K562 (cell line): ENCODE measurements at regions not wholly inside any gene's neighbourhood (a gene's known extent, or its start where the extent isn't known, plus 50 kb on each side); places are given as distances from the start of the nearest gene placed in this dataset.

Experiments used
- ATAC-seq: fragments of 200-7000 bp; cut with Tn5 transposase; 3 replicates; pipeline ENCODE4 v1.9.1; 2020; ENCODE audit warnings: moderate library complexity
- BruUV-seq: library from RNA; stranded (reverse); fragments of 400-500 nt; replicated peaks from 2 replicates; lab custom pipeline; 2021; lab: Mats Ljungman, UMichigan
- CTCF ChIA-PET: fragments of 300-600 bp; formaldehyde crosslinking; extraction: SDS; loops from one replicate; lab custom pipeline; 2021; ENCODE audit warnings: low intra/inter-chr PET ratio; lab: Yijun Ruan, JAX
- POLR2A ChIA-PET: fragments of 300-600, 350-650 bp; sonication (Branson Sonifier 250); formaldehyde crosslinking; extraction: SDS; loops from one replicate; lab custom pipeline; 2021; ENCODE audit warnings: antibody characterized with exemption, inconsistent platforms; lab: Yijun Ruan, JAX
- DNase-seq, 4 experiments: peaks; one replicate each; pipeline versions ENCODE4 v3.0.0 to v3.0.0-alpha.2; 2011 to 2018; ENCODE audit warnings: low spot score in 3 of 4, mixed read lengths in 3 of 4; ENCODE audit errors: extremely low read depth in 1 of 4
- FAIRE-seq: peaks from 2 replicates; lab custom pipeline; 2011; peaks lifted over from hg19 to GRCh38; lab: Jason Lieb, UNC
- H2AFZ ChIP-seq: 2 replicates; pipeline ENCODE4 v1.6.0; 2011; ENCODE audit warnings: low read depth, low read length, control low read depth, inconsistent platforms
- H3K27ac ChIP-seq: fragments of 200-600 bp; 3 replicates; pipeline ENCODE4 v1.8.0; 2011; ENCODE audit warnings: low read depth, mild to moderate bottlenecking, control low read depth, inconsistent platforms, low read length, moderate library complexity, mixed read lengths; ENCODE audit errors: extremely low read depth
- H3K27me3 ChIP-seq, 2 experiments: fragments of 300-600 bp in 1 of 2; 2 replicates in 1 of 2; 3 replicates in 1 of 2; pipeline versions ENCODE4 v1.6.0 to v1.8.0; 2011; ENCODE audit warnings: inconsistent platforms in 2 of 2, low read length in 2 of 2, mild to moderate bottlenecking in 1 of 2, mixed read lengths in 1 of 2, moderate library complexity in 1 of 2; ENCODE audit not compliant: control insufficient read depth in 2 of 2, insufficient read depth in 2 of 2
- H3K36me3 ChIP-seq: fragments of 300-600 bp; 3 replicates; pipeline ENCODE4 v1.8.0; 2011; ENCODE audit warnings: mild to moderate bottlenecking, low read length, inconsistent platforms; ENCODE audit not compliant: control insufficient read depth, insufficient read depth
- H3K4me1 ChIP-seq, 2 experiments: fragments of 200-600 bp in 1 of 2; replicated peaks in 1 of 2; 2 replicates in 1 of 2; 3 replicates in 1 of 2; pipeline versions ENCODE4 v1.5.1 to v1.8.0; 2011; ENCODE audit warnings: inconsistent platforms in 2 of 2, low read length in 2 of 2, mild to moderate bottlenecking in 1 of 2, mixed read lengths in 1 of 2, moderate library complexity in 1 of 2; ENCODE audit not compliant: control insufficient read depth in 2 of 2, insufficient read depth in 2 of 2
- H3K4me2 ChIP-seq: 2 replicates; pipeline ENCODE4 v1.6.1; 2011; ENCODE audit warnings: low read length, control low read depth, inconsistent platforms, mixed read lengths; ENCODE audit not compliant: insufficient read depth
- H3K4me3 ChIP-seq: fragments of 200-600 bp; sonication (generic), shearing (Covaris generic); 2 replicates; pipeline ENCODE4 v1.5.1; 2016; ENCODE audit warnings: control low read depth, inconsistent platforms
- H3K79me2 ChIP-seq: fragments of 200-600 bp; 3 replicates; pipeline ENCODE4 v1.8.0; 2011; ENCODE audit warnings: low read length, inconsistent platforms; ENCODE audit not compliant: control insufficient read depth, insufficient read depth
- H3K9ac ChIP-seq, 2 experiments: 2 replicates each; pipeline versions ENCODE4 v1.6.0 to v1.6.1; 2011; ENCODE audit warnings: low read depth in 2 of 2, low read length in 2 of 2, control low read depth in 1 of 2, inconsistent platforms in 1 of 2, mild to moderate bottlenecking in 1 of 2, mixed read lengths in 1 of 2; ENCODE audit not compliant: insufficient read depth in 1 of 2
- H3K9me1 ChIP-seq: one replicate; pipeline ENCODE4 v1.6.0; 2011; ENCODE audit warnings: inconsistent platforms, mild to moderate bottlenecking, low read length, moderate library complexity; ENCODE audit not compliant: control insufficient read depth, insufficient read depth
- H3K9me3 ChIP-seq: replicated peaks from 2 replicates; pipeline ENCODE4 v1.5.1; 2011; ENCODE audit warnings: low read depth, low read length, inconsistent platforms; ENCODE audit not compliant: control insufficient read depth, insufficient read depth
- H4K20me1 ChIP-seq: replicated peaks from 2 replicates; pipeline ENCODE4 v1.6.1; 2011; ENCODE audit warnings: low read length, inconsistent platforms, mixed read lengths; ENCODE audit not compliant: control insufficient read depth, insufficient read depth
- BRCA1 ChIP-seq, 2 experiments: fragments of 450-650 bp in 1 of 2; sonication (generic) in 1 of 2; formaldehyde crosslinking in 1 of 2; IDR thresholded peaks; 2 replicates each; pipeline versions ENCODE4 v1.5.0 to v1.6.1; 2017 to 2020; ENCODE audit warnings: mild to moderate bottlenecking in 1 of 2, missing genetic modification reagents in 1 of 2
- ERF ChIP-seq: fragments of 450-650 bp; formaldehyde crosslinking; IDR thresholded peaks from 2 replicates; pipeline ENCODE4 v1.4.0; 2020; ENCODE audit warnings: mild to moderate bottlenecking, mixed read lengths
- JUNB ChIP-seq: fragments of 450-650 bp; formaldehyde crosslinking; conservative IDR thresholded peaks from 2 replicates; pipeline ENCODE4 v1.4.0; 2020; ENCODE audit warnings: mild to moderate bottlenecking
- NRF1 ChIP-seq, 2 experiments: fragments of 450-650 bp; IDR thresholded peaks in 1 of 2; conservative IDR thresholded peaks in 1 of 2; 2 replicates each; pipeline ENCODE4 v1.6.1; 2014; ENCODE audit warnings: mild to moderate bottlenecking in 2 of 2
- POLR3A ChIP-seq: IDR thresholded peaks from 2 replicates; pipeline ENCODE4 v1.6.1; 2011; ENCODE audit warnings: borderline replicate concordance, mild to moderate bottlenecking, moderate library complexity; ENCODE audit not compliant: insufficient read length, insufficient read depth; ENCODE audit errors: extremely low read depth
- SMAD3 ChIP-seq: fragments of 450-650 bp; formaldehyde crosslinking; conservative IDR thresholded peaks from 2 replicates; pipeline ENCODE4 v1.4.0; 2020; ENCODE audit warnings: mild to moderate bottlenecking
- TCFL5 ChIP-seq: fragments of 250-450 bp; sonication (Bioruptor Pico); conservative IDR thresholded peaks from 2 replicates; pipeline ENCODE4 v1.6.1; 2021; ENCODE audit warnings: mild to moderate bottlenecking, moderate library complexity, matching md5 sums
- XRCC5 ChIP-seq: fragments of 200-400 bp; formaldehyde crosslinking; IDR thresholded peaks from 2 replicates; pipeline ENCODE4 v1.6.1; 2017; ENCODE audit warnings: low read depth, mild to moderate bottlenecking, low read length
- ZNF41 ChIP-seq: fragments of 250-450 bp; sonication (Bioruptor Pico); conservative IDR thresholded peaks from 2 replicates; pipeline ENCODE4 v1.4.0; 2020; ENCODE audit warnings: mild to moderate bottlenecking
- ZNF766 ChIP-seq: fragments of 200-800 bp; sonication (Bioruptor generic); conservative IDR thresholded peaks from 2 replicates; pipeline ENCODE4 v1.6.1; 2016; ENCODE audit warnings: missing genetic modification characterization, missing compliant biosample characterization
- WGBS: fragments of 100-300 bp; shearing (Covaris generic); methylation state at CpG from one replicate; pipeline ENCODE4 v1.1.6; 2016; ENCODE audit warnings: low coverage, mixed read lengths; ENCODE audit not compliant: insufficient coverage; ENCODE audit errors: missing lambda C conversion rate; 5-methylcytosine and 5-hydroxymethylcytosine counted together
- in situ Hi-C: fragments of 300-500 bp; cut with MboI; formaldehyde crosslinking; loops from 4 replicates; pipeline ENCODE4 v1.15.0; 2018; ENCODE audit warnings: inconsistent platforms, mixed read lengths
- intact Hi-C: fragments of 100-400 bp; cut with micrococcal nuclease; formaldehyde crosslinking; loops from 2 replicates; pipeline ENCODE4 v1.14.2; 2022
- TF ChIP-seq, protein P1 (sequence below): fragments of 450-650 bp; formaldehyde crosslinking; IDR thresholded peaks from 2 replicates; pipeline ENCODE4 v1.4.0; 2020; ENCODE audit warnings: mild to moderate bottlenecking
- TF ChIP-seq, protein P2 (sequence below): fragments of 450-650 bp; formaldehyde crosslinking; IDR thresholded peaks from 2 replicates; pipeline ENCODE4 v1.4.0; 2022; ENCODE audit warnings: missing genetic modification characterization
- TF ChIP-seq, protein P3 (sequence below): sonication (generic); formaldehyde crosslinking; IDR thresholded peaks from 2 replicates; pipeline ENCODE4 v1.8.1; 2023; ENCODE audit warnings: mild to moderate bottlenecking, missing genetic modification reagents, moderate library complexity
- TF ChIP-seq, protein P4 (sequence below): sonication (generic); formaldehyde crosslinking; IDR thresholded peaks from 2 replicates; pipeline ENCODE4 v1.8.0; 2022; ENCODE audit warnings: missing genetic modification reagents, mild to moderate bottlenecking, moderate library complexity, borderline replicate concordance
- TF ChIP-seq, protein P5 (sequence below): fragments of 250-450 bp; sonication (Bioruptor Pico); IDR thresholded peaks from 2 replicates; pipeline ENCODE4 v1.5.0; 2021

DNA sequence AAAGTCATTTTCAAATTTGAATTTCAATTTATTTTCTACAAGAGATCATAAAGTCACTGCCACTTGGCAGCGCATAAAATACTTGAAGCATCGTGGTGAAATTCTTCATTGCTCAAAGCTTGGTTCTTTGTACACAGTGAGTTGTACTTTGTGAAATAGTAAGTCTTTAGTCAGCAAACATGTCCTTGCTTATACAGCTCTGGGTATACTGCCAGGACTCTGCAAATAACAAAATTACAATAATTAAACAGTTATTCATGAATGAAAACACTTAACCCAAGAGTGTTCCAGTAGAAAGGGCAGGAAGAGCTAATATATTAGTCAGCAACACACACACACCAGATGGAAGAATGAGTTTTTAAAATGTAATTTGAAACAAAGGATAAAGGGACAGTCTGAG, 1300.9 kb upstream of the DIAPH2 start:
- no peaks in the 10 kb centered on the region for H3K27me3 ChIP-seq
- no TSS peak for BruUV-seq
- no peaks in the 10 kb centered on the region for H3K9me3 ChIP-seq
- in situ Hi-C loops (no loop called here), intact Hi-C loops (no loop called here)
- 0% methylated on average over 2 of the region's 2 CpGs for WGBS
- no peak overlapping the region for H3K9ac ChIP-seq
- no peak overlapping the region for H2AFZ ChIP-seq
- DNase-seq, result no peak
- no peak for ATAC-seq
- no peak overlapping the region for H3K27ac ChIP-seq
- no peaks in the 10 kb centered on the region for H3K9me1 ChIP-seq
- H3K4me1 ChIP-seq, result no peaks in the 10 kb centered on the region
- H3K4me2 ChIP-seq, result no peak overlapping the region
- CTCF ChIA-PET, result no interaction called here
- no peaks in the 10 kb centered on the region for H3K79me2 ChIP-seq
- POLR2A ChIA-PET, result no interaction called here
- no peak for FAIRE-seq
- H3K4me3 ChIP-seq, result no peak overlapping the region
- no peaks in the 10 kb centered on the region for H3K36me3 ChIP-seq
- H4K20me1 ChIP-seq, result no peaks in the 10 kb centered on the region
- TF ChIP-seq POLR3A (no peak), ZNF766 (no peak), XRCC5 (no peak), NRF1 (conservative IDR thresholded peaks at IDR 0.05 in 1 of 2, IDR thresholded peaks at IDR 0.05 in 1 of 2) (no peak), SMAD3 (CRISPR knock-in tag) (no peak), BRCA1 (IDR thresholded peaks at IDR 0.05) (no peak), BRCA1 (CRISPR knock-in tag; IDR thresholded peaks at IDR 0.05) (no peak), TCFL5 (CRISPR knock-in tag) (no peak), ZNF41 (no peak), JUNB (no peak), ERF (CRISPR knock-in tag) (no peak)
- TF ChIP-seq, protein P1, sequence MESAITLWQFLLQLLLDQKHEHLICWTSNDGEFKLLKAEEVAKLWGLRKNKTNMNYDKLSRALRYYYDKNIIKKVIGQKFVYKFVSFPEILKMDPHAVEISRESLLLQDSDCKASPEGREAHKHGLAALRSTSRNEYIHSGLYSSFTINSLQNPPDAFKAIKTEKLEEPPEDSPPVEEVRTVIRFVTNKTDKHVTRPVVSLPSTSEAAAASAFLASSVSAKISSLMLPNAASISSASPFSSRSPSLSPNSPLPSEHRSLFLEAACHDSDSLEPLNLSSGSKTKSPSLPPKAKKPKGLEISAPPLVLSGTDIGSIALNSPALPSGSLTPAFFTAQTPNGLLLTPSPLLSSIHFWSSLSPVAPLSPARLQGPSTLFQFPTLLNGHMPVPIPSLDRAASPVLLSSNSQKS (CRISPR knock-in tag), result no peak
- TF ChIP-seq, protein P2, sequence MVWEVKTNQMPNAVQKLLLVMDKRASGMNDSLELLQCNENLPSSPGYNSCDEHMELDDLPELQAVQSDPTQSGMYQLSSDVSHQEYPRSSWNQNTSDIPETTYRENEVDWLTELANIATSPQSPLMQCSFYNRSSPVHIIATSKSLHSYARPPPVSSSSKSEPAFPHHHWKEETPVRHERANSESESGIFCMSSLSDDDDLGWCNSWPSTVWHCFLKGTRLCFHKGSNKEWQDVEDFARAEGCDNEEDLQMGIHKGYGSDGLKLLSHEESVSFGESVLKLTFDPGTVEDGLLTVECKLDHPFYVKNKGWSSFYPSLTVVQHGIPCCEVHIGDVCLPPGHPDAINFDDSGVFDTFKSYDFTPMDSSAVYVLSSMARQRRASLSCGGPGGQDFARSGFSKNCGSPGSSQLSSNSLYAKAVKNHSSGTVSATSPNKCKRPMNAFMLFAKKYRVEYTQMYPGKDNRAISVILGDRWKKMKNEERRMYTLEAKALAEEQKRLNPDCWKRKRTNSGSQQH (CRISPR knock-in tag), result no peak
- TF ChIP-seq, protein P3, sequence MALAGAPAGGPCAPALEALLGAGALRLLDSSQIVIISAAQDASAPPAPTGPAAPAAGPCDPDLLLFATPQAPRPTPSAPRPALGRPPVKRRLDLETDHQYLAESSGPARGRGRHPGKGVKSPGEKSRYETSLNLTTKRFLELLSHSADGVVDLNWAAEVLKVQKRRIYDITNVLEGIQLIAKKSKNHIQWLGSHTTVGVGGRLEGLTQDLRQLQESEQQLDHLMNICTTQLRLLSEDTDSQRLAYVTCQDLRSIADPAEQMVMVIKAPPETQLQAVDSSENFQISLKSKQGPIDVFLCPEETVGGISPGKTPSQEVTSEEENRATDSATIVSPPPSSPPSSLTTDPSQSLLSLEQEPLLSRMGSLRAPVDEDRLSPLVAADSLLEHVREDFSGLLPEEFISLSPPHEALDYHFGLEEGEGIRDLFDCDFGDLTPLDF (CRISPR knock-in tag), result no peak
- TF ChIP-seq, protein P4, sequence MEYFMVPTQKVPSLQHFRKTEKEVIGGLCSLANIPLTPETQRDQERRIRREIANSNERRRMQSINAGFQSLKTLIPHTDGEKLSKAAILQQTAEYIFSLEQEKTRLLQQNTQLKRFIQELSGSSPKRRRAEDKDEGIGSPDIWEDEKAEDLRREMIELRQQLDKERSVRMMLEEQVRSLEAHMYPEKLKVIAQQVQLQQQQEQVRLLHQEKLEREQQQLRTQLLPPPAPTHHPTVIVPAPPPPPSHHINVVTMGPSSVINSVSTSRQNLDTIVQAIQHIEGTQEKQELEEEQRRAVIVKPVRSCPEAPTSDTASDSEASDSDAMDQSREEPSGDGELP (CRISPR knock-in tag), result no peak
- TF ChIP-seq, protein P5, sequence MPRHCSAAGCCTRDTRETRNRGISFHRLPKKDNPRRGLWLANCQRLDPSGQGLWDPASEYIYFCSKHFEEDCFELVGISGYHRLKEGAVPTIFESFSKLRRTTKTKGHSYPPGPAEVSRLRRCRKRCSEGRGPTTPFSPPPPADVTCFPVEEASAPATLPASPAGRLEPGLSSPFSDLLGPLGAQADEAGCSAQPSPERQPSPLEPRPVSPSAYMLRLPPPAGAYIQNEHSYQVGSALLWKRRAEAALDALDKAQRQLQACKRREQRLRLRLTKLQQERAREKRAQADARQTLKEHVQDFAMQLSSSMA (CRISPR knock-in tag), result no peak
